Aorta (tissue), 5 donors: ENCODE measurements at regions not wholly inside any gene's neighbourhood (a gene's known extent, or its start where the extent isn't known, plus 50 kb on each side); places are given as distances from the start of the nearest gene placed in this dataset.

ENCODE experiments used
- ATAC-seq: fragments of 200-7000 bp; cut with Tn5 transposase; one replicate; pipeline ENCODE4 v1.9.1; 2022; ENCODE audit warnings: moderate library complexity; ENCODE audit not compliant: low FRiP score
- DNase-seq, 2 donors: peaks; one replicate each; pipeline ENCODE4 v3.0.0-alpha.2; 2020
- H3K27ac ChIP-seq, 2 donors: one replicate each; pipeline ENCODE4 v1.5.1; 2013; ENCODE audit warnings: low read length in 2 of 2, mild to moderate bottlenecking in 2 of 2, moderate library complexity in 2 of 2, control low read depth in 1 of 2, inconsistent platforms in 1 of 2, low read depth in 1 of 2
- H3K27me3 ChIP-seq, 2 donors: one replicate each; pipeline ENCODE4 v1.6.1; 2013; ENCODE audit warnings: control low read depth in 1 of 2, low read length in 1 of 2, mild to moderate bottlenecking in 1 of 2, moderate library complexity in 1 of 2; ENCODE audit not compliant: insufficient read depth in 2 of 2, control insufficient read depth in 1 of 2
- H3K36me3 ChIP-seq, 2 donors: one replicate each; pipeline ENCODE4 v1.6.1; 2013; ENCODE audit warnings: control low read depth in 1 of 2, low read length in 1 of 2, mild to moderate bottlenecking in 1 of 2; ENCODE audit not compliant: insufficient read depth in 2 of 2, control insufficient read depth in 1 of 2
- H3K4me1 ChIP-seq, 2 donors: one replicate each; pipeline ENCODE4 v1.6.1; 2013; ENCODE audit warnings: low read length in 2 of 2, control low read depth in 1 of 2, mild to moderate bottlenecking in 1 of 2, moderate library complexity in 1 of 2; ENCODE audit not compliant: insufficient read depth in 2 of 2, control insufficient read depth in 1 of 2
- H3K4me3 ChIP-seq, 2 donors: one replicate each; pipeline ENCODE4 v1.5.1; 2013; ENCODE audit warnings: low read length in 2 of 2, control low read depth in 1 of 2, mild to moderate bottlenecking in 1 of 2
- H3K9me3 ChIP-seq: one replicate; pipeline ENCODE4 v1.6.1; 2013; ENCODE audit warnings: mild to moderate bottlenecking, low read length; ENCODE audit not compliant: control insufficient read depth
- WGBS, 2 donors: extraction: QIAGEN DNeasy Blood & Tissue Kit; methylation state at CpG; one replicate each; pipeline ENCODE4 v1.1.7; 2013; 5-methylcytosine and 5-hydroxymethylcytosine counted together
- intact Hi-C, 2 donors: fragments of 100-400 bp; cut with DNase I; formaldehyde crosslinking; loops; one replicate each; pipeline versions ENCODE4 v1.14.2 to v1.15.0; 2022
- donor health status: healthy with polysubstance abuse.
- donor health status: Bipolar disorder and iron deficiency.
- donor health status: DM: no; HTN: no; CAD: no.
- donor health status: DM: no; HTN: no; CAD: no.
- donor health status: DM: yes; HTN: yes; CAD: no.

- intact Hi-C loops, result no loop called here
- peaks cover 3% of the 10 kb centered on the region for H3K9me3 ChIP-seq
- ATAC-seq (no peak), DNase-seq (no peak)
- H3K4me1 ChIP-seq, result no peaks in the 10 kb centered on the region
- H3K36me3 ChIP-seq, result no peaks in the 10 kb centered on the region
- 67 to 75% methylated on average over 3 of the region's 3 CpGs for WGBS, 2 donors
- H3K4me3 ChIP-seq, result no peak overlapping the region
- no peak overlapping the region for H3K27ac ChIP-seq
- H3K27me3 ChIP-seq, result no peaks in the 10 kb centered on the region
Measured at GRCh38 chr11:115921540-115921939, 417.3 kb upstream of the CADM1 start.

GRCh38 chr11:115920841-115921480 lies 416.7 kb upstream of the CADM1 start:
- WGBS, 2 donors, result 57 to 59% methylated on average over 6 of the region's 6 CpGs

GRCh38 chr11:115920092-115920461 lies 415.9 kb upstream of the CADM1 start:
- no peak overlapping the region for H3K4me3 ChIP-seq
- ATAC-seq, result no peak

More at GRCh38 chr11:115920841-115921480, 416.7 kb upstream of the CADM1 start:
- H3K4me3 ChIP-seq, result no peak overlapping the region
- no peaks in the 10 kb centered on the region for H3K27me3 ChIP-seq
- H3K9me3 ChIP-seq, result peaks cover 3% of the 10 kb centered on the region
- intact Hi-C loops, result no loop called here
- no peaks in the 10 kb centered on the region for H3K4me1 ChIP-seq
- ATAC-seq (no peak), DNase-seq (no peak)
- no peaks in the 10 kb centered on the region for H3K36me3 ChIP-seq
- no peak overlapping the region for H3K27ac ChIP-seq

GRCh38 chr11:115919341-115920091 lies 415.3 kb upstream of the CADM1 start:
- DNase-seq (no peak), ATAC-seq (no peak)
- H3K4me1 ChIP-seq, result no peaks in the 10 kb centered on the region
- intact Hi-C loops, result no loop called here
- no peaks in the 10 kb centered on the region for H3K36me3 ChIP-seq
- no peak overlapping the region for H3K27ac ChIP-seq
- H3K9me3 ChIP-seq, result peaks cover 3% of the 10 kb centered on the region
- H3K27me3 ChIP-seq, result no peaks in the 10 kb centered on the region
- H3K4me3 ChIP-seq, result no peak overlapping the region
- WGBS, 2 donors, result 33 to 40% methylated on average over 4 of the region's 4 CpGs

More at GRCh38 chr11:115920092-115920461, 415.9 kb upstream of the CADM1 start:
- intact Hi-C loops, result no loop called here
- Histone ChIP-seq H3K9me3 (peaks cover 3% of the 10 kb centered on the region), H3K27me3 (no peaks in the 10 kb centered on the region), H3K27ac (no peak overlapping the region), H3K4me1 (no peaks in the 10 kb centered on the region), H3K36me3 (no peaks in the 10 kb centered on the region)
- WGBS, 2 donors, result 6 to 9% methylated on average over 1 of the region's 1 CpG
- no peak for DNase-seq

GRCh38 chr11:115918576-115918975 lies 414.4 kb upstream of the CADM1 start:
- WGBS, 2 donors, result 58 to 62% methylated on average over 2 of the region's 2 CpGs
- no peak for ATAC-seq

GRCh38 chr11:115916608-115917007 lies 412.4 kb upstream of the CADM1 start:
- no peak overlapping the region for H3K27ac ChIP-seq
- DNase-seq, result no peak
- WGBS, 2 donors, result 39 to 43% methylated on average over 2 of the region's 2 CpGs
- peaks cover under 1% of the 10 kb centered on the region for H3K9me3 ChIP-seq
- no peaks in the 10 kb centered on the region for H3K27me3 ChIP-seq
- no peak overlapping the region for H3K4me3 ChIP-seq
- no peaks in the 10 kb centered on the region for H3K4me1 ChIP-seq
- intact Hi-C loops, result no loop called here
- no peaks in the 10 kb centered on the region for H3K36me3 ChIP-seq
- no peak for ATAC-seq

More at GRCh38 chr11:115918576-115918975, 414.4 kb upstream of the CADM1 start:
- DNase-seq, result no peak
- Histone ChIP-seq H3K27ac (no peak overlapping the region), H3K36me3 (no peaks in the 10 kb centered on the region), H3K9me3 (peaks cover 3% of the 10 kb centered on the region), H3K4me3 (no peak overlapping the region), H3K4me1 (no peaks in the 10 kb centered on the region), H3K27me3 (no peaks in the 10 kb centered on the region)
- intact Hi-C loops, result no loop called here

GRCh38 chr11:115912484-115912945 lies 408.3 kb upstream of the CADM1 start:
- no peak for ATAC-seq
- Histone ChIP-seq H3K4me1 (no peaks in the 10 kb centered on the region), H3K36me3 (no peaks in the 10 kb centered on the region), H3K9me3 (peaks cover 1% of the 10 kb centered on the region), H3K4me3 (no peak overlapping the region), H3K27me3 (no peaks in the 10 kb centered on the region), H3K27ac (no peak overlapping the region)
- intact Hi-C loops, result no loop called here
- no peak for DNase-seq
- 84% methylated on average over 2 of the region's 2 CpGs for WGBS, 2 donors

- Histone ChIP-seq H3K27ac (no peak overlapping the region), H3K36me3 (no peaks in the 10 kb centered on the region), H3K9me3 (peaks cover 1% of the 10 kb centered on the region), H3K4me1 (no peaks in the 10 kb centered on the region), H3K4me3 (no peak overlapping the region), H3K27me3 (no peaks in the 10 kb centered on the region)
- WGBS, 2 donors, result 66 to 68% methylated on average over 14 of the region's 14 CpGs
- intact Hi-C loops, result no loop called here
- DNase-seq (no peak), ATAC-seq (no peak)
Measured at GRCh38 chr11:115911613-115912346, 407.6 kb upstream of the CADM1 start.
